ENCODE measurements at regions not wholly inside any gene's neighbourhood (a gene's known extent, or its start where the extent isn't known, plus 50 kb on each side); places are given as distances from the start of the nearest gene placed in this dataset.

DNA sequence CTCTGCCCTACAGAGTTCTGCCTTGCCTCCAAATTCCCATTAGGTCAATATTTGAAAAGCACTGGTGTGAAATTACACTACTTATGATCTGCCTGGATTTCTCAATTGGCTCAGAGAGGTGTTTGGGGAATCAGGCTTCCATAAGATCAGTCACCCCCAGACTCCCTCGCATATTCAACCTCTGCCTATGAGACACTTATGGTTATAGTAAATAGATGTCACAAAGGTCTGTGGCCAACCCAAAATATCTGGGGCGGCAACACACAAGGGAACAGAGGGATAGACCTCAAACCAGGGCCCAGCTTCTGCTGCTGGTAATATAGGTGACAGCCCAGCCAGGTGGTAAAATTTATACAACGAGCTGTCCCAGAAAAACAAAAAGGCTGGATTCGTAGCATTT lies 376.7 kb upstream of the ZMIZ1 start:
- TF ChIP-seq, protein P1, sequence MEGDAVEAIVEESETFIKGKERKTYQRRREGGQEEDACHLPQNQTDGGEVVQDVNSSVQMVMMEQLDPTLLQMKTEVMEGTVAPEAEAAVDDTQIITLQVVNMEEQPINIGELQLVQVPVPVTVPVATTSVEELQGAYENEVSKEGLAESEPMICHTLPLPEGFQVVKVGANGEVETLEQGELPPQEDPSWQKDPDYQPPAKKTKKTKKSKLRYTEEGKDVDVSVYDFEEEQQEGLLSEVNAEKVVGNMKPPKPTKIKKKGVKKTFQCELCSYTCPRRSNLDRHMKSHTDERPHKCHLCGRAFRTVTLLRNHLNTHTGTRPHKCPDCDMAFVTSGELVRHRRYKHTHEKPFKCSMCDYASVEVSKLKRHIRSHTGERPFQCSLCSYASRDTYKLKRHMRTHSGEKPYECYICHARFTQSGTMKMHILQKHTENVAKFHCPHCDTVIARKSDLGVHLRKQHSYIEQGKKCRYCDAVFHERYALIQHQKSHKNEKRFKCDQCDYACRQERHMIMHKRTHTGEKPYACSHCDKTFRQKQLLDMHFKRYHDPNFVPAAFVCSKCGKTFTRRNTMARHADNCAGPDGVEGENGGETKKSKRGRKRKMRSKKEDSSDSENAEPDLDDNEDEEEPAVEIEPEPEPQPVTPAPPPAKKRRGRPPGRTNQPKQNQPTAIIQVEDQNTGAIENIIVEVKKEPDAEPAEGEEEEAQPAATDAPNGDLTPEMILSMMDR (IDR thresholded peaks at IDR 0.05; ENCODE audit: unreplicated experiment): no peak
- no peaks in the 10 kb centered on the region for H3K9me3 Mint-ChIP-seq (ENCODE audit: unreplicated experiment)
- H3K36me3 Mint-ChIP-seq (ENCODE audit: low read depth, unreplicated experiment): no peaks in the 10 kb centered on the region
- H3K4me1 Mint-ChIP-seq (ENCODE audit: unreplicated experiment): no peaks in the 10 kb centered on the region
- H3K27me3 Mint-ChIP-seq (ENCODE audit: unreplicated experiment): peaks cover 4% of the 10 kb centered on the region
- H3K4me3 Mint-ChIP-seq (ENCODE audit: unreplicated experiment): no peak overlapping the region
- no peak overlapping the region for H3K27ac Mint-ChIP-seq (ENCODE audit: unreplicated experiment)
- DNase-seq (ENCODE audit: low spot score): no peak

GRCh38 chr10:78695846-78696245 lies 372.9 kb upstream of the ZMIZ1 start:
- no peaks in the 10 kb centered on the region for H3K36me3 Mint-ChIP-seq (ENCODE audit: low read depth, unreplicated experiment)
- TF ChIP-seq, protein P1 (IDR thresholded peaks at IDR 0.05; ENCODE audit: unreplicated experiment): no peak
- no peak for DNase-seq (ENCODE audit: low spot score)
- H3K27me3 Mint-ChIP-seq (ENCODE audit: unreplicated experiment): peaks cover 4% of the 10 kb centered on the region
- H3K27ac Mint-ChIP-seq (ENCODE audit: unreplicated experiment): no peak overlapping the region
- H3K9me3 Mint-ChIP-seq (ENCODE audit: unreplicated experiment): no peaks in the 10 kb centered on the region
- no peak overlapping the region for H3K4me3 Mint-ChIP-seq (ENCODE audit: unreplicated experiment)
- H3K4me1 Mint-ChIP-seq (ENCODE audit: unreplicated experiment): peaks cover 12% of the 10 kb centered on the region

GRCh38 chr10:78696791-78697395 lies 371.9 kb upstream of the ZMIZ1 start:
- Mint-ChIP-seq H3K27me3 (ENCODE audit: unreplicated experiment) (peaks cover 6% of the 10 kb centered on the region), H3K9me3 (ENCODE audit: unreplicated experiment) (no peaks in the 10 kb centered on the region), H3K36me3 (ENCODE audit: low read depth, unreplicated experiment) (no peaks in the 10 kb centered on the region), H3K4me3 (ENCODE audit: unreplicated experiment) (no peak overlapping the region), H3K27ac (ENCODE audit: unreplicated experiment) (no peak overlapping the region), H3K4me1 (ENCODE audit: unreplicated experiment) (peaks cover 21% of the 10 kb centered on the region)
- TF ChIP-seq, protein P1 (IDR thresholded peaks at IDR 0.05; ENCODE audit: unreplicated experiment): no peak
- DNase-seq (ENCODE audit: low spot score): no peak

DNA sequence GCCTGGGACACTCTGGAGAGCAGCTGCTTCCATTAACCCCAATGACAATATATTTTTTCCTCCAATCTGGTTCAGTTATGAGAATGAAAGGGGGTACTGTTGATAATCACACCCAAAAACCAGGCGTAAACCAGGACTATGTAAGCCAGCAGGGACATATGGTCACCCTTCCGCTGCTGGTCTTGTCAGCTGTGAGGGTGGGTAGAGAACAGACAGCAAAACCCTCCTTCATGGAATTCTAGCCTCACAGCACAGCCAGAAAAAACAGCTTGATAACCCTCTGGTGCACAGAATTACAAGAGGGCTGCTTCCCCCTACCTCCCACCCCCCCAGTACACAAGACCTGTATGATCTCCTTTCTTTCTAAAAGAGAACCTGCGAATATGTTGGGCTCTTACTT lies 368.8 kb upstream of the ZMIZ1 start:
- H3K9me3 Mint-ChIP-seq (ENCODE audit: unreplicated experiment): no peaks in the 10 kb centered on the region
- H3K4me3 Mint-ChIP-seq (ENCODE audit: unreplicated experiment): no peak overlapping the region
- TF ChIP-seq, protein P1 (IDR thresholded peaks at IDR 0.05; ENCODE audit: unreplicated experiment): no peak
- H3K4me1 Mint-ChIP-seq (ENCODE audit: unreplicated experiment): peaks cover 36% of the 10 kb centered on the region
- DNase-seq (ENCODE audit: low spot score): no peak
- H3K36me3 Mint-ChIP-seq (ENCODE audit: low read depth, unreplicated experiment): no peaks in the 10 kb centered on the region
- peaks cover 6% of the 10 kb centered on the region for H3K27me3 Mint-ChIP-seq (ENCODE audit: unreplicated experiment)
- no peak overlapping the region for H3K27ac Mint-ChIP-seq (ENCODE audit: unreplicated experiment)

DNA sequence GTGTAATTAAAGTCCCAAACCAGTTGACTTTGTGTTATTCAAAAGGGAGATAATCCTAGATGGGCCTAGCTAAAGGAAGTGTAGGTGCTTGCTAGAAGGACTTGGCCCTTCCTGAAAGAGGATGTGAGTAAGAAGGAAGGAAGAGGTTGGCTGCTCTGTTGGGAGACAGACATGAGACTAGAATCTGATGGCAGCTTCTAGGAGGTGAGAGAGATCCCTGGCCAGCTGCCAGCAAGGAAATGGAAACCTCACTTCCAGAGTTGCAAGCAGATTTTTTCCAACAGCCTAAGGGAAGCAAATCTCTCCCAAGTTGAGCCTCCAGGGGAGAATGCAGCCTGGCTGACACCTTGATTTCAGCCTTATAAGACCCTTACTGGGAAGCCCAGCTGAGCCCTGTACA lies 368.4 kb upstream of the ZMIZ1 start:
- TF ChIP-seq, protein P1 (IDR thresholded peaks at IDR 0.05; ENCODE audit: unreplicated experiment): no peak
- Mint-ChIP-seq H3K4me1 (ENCODE audit: unreplicated experiment) (peaks cover 36% of the 10 kb centered on the region), H3K27ac (ENCODE audit: unreplicated experiment) (no peak overlapping the region), H3K27me3 (ENCODE audit: unreplicated experiment) (peaks cover 6% of the 10 kb centered on the region), H3K9me3 (ENCODE audit: unreplicated experiment) (no peaks in the 10 kb centered on the region), H3K4me3 (ENCODE audit: unreplicated experiment) (no peak overlapping the region), H3K36me3 (ENCODE audit: low read depth, unreplicated experiment) (no peaks in the 10 kb centered on the region)
- DNase-seq (ENCODE audit: low spot score): peak; percentile 31
